HG03103 (cell line): ENCODE measurements at regions not wholly inside any gene's neighbourhood (a gene's known extent, or its start where the extent isn't known, plus 50 kb on each side); places are given as distances from the start of the nearest gene placed in this dataset.

Experiments used
- ATAC-seq: cut with Tn5 transposase; IDR thresholded peaks from one replicate; pipeline ENCODE4 v1.9.1; 2021; ENCODE audit warnings: low read depth; ENCODE audit not compliant: unreplicated experiment

DNA sequence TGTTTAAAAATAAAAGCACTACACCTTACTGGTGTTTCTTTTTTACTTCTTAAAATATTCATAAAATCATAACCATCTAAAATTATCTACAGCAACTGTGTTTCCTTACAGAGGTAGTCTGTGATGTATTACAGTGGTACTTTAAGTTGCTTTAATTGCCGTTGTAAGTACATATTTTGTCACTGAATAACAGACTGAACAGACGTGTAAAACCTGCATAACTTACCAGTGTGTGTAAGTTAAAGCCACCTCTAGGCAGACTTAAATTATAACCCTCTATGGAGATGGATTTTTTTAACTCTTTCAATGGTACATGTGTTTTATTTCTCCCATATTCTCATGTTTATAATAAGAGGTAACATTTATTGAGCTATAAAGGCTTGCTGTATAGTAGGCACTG lies 166.8 kb downstream of the NR4A2 start:
- ATAC-seq = no peak

DNA sequence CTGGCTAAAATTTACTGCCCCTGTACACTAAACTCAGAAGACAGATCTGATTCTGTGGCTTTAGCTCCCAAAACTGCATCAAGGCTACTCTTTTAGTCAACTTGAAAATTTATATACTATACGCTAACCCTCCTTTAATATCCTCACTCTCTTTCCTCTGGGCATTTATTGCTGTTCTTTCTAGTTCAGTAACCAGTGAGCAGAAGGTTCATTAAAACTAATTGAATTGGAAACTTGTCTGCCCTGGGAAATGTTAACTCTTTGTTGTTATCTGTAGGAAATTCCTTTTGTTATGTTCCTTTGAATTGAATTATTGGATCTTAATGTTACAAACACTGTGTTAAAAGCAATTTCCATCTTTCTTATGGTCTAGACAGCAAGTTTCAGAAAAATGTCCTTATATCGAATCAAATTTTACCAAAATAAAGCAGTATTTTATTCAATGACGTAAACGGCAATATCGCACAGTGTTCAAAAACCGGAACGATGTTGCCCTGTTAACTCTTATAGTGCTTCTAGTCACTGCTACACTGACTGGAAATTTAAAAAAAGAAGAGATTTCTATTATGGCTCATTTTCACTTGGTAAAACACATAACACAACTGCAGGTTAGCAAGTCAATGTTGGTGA lies 168.3 kb downstream of the NR4A2 start:
- ATAC-seq = no peak

GRCh38 chr2:156158808-156159207 lies 173.7 kb downstream of the NR4A2 start:
- ATAC-seq = no peak

DNA sequence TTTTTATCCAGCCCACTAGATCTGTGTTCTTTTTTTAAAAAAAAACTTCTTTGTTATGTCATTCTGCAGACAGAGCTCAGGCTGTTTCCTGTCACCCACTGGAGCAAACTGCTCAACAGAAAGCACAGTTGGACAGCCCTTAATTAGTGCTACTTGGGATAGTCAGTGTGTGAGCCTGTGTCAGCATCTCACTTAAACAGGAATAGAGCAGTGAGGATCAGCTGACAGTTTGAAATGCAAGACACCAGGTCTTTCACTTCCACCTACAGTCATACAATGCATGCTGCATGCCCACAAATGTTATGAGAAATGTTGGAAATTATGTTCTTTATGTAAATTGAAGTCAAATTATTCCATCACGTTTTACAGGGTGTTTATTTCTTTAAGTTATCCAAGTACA lies 174.9 kb downstream of the NR4A2 start:
- ATAC-seq = no peak

GRCh38 chr2:156156580-156156979 lies 175.9 kb downstream of the NR4A2 start:
- no peak for ATAC-seq

DNA sequence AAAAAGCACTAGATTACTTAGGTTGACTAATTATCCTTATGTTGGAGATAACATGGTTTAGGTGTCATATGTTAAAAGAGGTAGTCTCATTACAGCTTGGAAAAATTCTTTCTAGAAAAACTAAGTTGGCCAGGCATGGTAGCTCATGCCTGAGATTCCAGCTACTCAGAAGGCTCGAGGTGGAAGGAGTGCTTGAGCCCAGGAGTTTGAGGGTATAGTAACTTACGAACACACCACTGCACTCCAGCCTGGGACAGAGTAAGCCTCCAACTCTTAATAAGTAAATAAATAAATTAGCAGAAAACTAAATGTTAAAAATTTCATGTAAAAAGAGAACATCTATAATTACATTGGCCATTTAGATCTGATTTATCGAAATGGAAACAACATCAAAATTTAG lies 177.2 kb downstream of the NR4A2 start:
- no peak for ATAC-seq

DNA sequence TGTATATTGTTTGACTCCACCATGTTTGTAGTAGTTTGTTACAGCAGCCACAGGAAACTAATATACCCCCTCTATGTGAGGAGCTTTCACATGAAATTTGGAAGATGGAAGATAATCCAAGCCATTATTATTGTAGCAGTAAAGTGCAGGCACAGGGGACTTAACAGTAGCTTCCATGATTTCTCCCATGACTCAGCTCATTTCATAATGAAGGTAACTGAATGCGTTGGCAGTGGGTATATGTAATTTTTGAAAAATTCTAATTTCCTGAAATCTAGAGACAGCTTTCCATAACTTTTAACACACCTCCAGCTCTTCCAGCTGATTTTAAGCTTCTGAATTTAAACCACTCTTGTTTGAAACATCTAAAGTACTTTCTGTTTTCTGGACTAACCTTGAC lies 181.2 kb downstream of the NR4A2 start:
- no peak for ATAC-seq

DNA sequence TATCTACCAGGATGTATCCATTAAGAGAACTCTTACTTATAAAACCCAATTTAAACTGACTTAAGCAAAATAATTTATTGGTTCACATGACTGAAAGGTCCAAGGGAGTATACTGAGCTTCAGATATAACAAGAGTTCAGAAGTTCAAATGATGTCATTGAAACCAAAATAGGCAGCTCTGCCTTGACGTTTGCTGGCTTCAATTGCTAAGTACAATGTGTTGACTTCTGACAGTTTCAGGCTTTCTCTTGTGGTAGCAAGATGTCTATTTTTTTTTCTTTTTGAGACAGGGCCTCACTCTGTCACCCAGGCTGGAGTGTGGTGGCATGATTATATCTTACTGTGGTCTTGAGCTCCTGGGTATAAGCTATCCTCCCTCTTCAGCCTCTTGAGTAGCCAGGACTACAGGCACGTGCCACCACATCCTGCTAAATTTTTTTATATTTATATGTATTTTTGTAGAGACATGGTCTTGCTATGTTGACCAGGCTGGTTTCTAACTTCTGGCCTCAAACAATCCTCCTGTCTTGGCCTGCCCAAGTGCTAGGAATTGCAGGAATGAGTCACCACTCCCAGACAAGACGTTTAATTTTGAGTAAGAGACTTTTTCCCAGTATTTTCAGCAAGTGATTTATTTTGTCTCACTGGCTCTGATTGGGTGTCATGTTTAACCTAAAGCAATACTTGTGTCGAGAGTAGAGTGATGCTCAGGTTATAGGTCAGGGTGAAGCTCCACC lies 184.8 kb downstream of the NR4A2 start:
- ATAC-seq = peak; percentile 94

- ATAC-seq = no peak
Observed at GRCh38 chr2:156145976-156146375, 186.5 kb downstream of the NR4A2 start.

- no peak for ATAC-seq
Observed at GRCh38 chr2:156145469-156145868, 187.1 kb downstream of the NR4A2 start.

DNA sequence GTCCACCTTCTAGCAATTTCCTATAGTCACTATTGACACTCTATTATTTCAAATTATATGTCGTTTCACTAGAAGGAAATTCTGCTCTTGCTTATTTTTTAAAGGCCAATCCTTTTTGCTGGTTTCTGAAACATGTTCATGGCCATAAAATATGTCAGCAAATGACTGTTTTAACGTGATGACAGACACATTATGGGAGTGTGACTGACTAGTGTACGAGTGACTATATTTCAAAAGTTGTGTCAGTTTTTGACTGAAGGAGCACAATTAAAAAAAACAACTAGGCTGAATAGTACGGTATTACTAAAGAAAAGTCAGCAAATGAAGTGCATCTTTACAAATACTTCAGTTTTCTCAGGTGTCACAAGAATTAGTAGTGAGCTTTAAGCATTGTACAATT lies 196.0 kb downstream of the NR4A2 start:
- ATAC-seq = no peak

DNA sequence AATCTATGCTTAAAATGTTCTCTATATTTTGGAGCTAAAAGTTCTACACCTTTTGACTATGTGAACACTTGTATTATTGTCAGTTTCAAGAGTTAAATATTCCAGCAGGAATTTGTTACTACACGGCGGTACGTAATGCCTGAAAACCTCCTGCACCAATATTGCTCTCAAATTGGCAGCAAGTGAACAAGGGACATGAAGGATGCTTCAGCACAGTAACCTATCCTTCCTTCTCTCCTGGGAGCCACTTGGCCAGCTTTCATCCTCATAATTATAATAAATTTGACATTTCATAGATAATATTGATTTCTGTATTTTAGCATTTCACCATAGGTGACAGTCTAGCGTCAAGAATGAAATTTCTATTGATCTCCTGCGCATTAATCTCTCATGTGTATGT lies 197.6 kb downstream of the NR4A2 start:
- no peak for ATAC-seq

- ATAC-seq = no peak
Observed at GRCh38 chr2:156132941-156133340, 199.6 kb downstream of the NR4A2 start.

GRCh38 chr2:156132130-156132529 lies 200.4 kb downstream of the NR4A2 start:
- ATAC-seq = no peak

DNA sequence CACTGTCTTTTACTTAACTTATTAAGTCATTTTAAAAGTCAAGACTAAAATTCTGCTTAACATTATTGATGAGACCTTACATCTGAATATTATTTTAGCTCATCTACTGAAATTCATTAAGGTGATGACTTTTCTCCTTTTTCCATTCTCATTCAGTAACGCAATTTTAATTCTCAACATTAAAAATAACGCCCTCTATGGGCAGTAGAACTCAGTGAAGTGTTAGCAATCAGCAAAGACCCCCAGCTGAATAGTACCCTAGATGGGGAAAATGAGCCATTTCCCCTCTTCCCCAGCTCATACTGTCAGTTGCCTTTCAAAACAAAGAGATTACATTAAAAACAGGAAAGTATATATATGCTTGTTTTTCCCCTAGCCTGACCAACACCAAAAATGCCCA lies 203.3 kb downstream of the NR4A2 start:
- no peak for ATAC-seq

GRCh38 chr2:156125018-156125417 lies 207.5 kb downstream of the NR4A2 start:
- no peak for ATAC-seq

GRCh38 chr2:156124458-156124857 lies 208.1 kb downstream of the NR4A2 start:
- no peak for ATAC-seq

GRCh38 chr2:156118753-156119416 lies 213.6 kb downstream of the NR4A2 start:
- no peak for ATAC-seq

GRCh38 chr2:156116113-156116512 lies 216.4 kb downstream of the NR4A2 start:
- no peak for ATAC-seq

DNA sequence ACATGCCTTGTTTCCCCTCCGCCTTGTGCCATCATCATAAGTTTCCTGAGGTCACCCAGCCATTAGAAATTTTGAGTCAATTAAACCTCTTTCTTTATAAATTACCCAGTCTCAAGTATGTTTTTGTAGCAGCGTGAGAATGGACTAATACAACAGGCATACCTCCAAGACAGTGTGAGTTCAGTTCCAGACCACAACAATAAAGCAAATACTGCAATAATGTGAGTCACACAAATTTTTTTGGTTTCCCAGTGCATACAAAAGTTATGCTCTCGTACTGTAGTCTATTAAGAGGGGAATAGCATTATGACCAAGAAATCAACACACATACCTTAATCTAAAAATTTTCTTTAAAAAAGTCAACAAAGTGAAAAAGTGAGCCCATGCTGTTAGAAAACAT lies 217.2 kb downstream of the NR4A2 start:
- no peak for ATAC-seq

DNA sequence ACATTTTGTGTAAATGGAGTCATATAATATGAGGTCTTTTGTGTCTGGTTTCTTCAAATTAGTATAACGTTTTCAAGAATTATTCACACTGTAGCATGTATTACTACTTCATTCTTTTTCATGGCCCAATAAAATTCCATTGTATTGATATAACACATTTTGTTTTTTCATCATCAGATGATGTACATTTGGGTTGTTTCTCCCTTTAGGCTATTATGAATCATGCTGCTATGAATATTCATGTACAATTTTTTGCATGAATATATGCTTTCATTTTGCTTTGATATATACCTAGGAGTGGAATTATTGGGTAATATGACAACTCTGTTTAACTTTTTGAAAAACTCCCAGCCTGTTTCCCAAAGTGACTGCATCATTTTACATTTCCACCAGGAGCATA lies 220.2 kb downstream of the NR4A2 start:
- ATAC-seq = no peak

DNA sequence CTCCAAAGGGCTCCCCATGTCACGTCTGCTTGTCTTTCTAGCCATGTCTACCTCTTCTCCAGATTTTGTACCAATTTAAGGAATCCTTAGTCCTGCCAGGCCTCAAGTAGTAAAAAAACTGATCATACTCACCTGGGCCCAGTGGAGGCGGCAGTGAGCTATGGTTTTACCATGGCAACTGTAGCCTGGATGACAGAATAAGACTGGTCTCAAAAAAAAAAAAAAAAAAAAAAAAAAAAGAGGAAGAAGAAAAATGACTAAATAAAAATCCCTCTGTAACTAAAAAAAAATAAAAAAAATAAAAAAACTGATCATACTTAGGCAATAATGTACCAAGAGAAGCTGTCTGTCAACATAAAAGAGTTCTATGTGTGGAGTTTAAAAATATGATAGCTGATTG lies 221.6 kb downstream of the NR4A2 start:
- ATAC-seq = peak; percentile 100
